ENCODE measurements at regions not wholly inside any gene's neighbourhood (a gene's known extent, or its start where the extent isn't known, plus 50 kb on each side); places are given as distances from the start of the nearest gene placed in this dataset.

GRCh38 chr16:63806794-63807506 is 1314.9 kb downstream of the CDH11 start:
- no peak for DNase-seq (ENCODE audit: low read depth)
- TF ChIP-seq POLR2A (IDR thresholded peaks at IDR 0.05; ENCODE audit: extremely low read depth, insufficient read length) (no peak), CTCF (IDR thresholded peaks at IDR 0.05; ENCODE audit: low read depth, low read length) (no peak), MAX (IDR thresholded peaks at IDR 0.05; ENCODE audit: low read depth, low read length) (no peak), MYC (IDR thresholded peaks at IDR 0.05; ENCODE audit: low read depth, low read length) (no peak)
- H3K4me3 ChIP-seq (ENCODE audit: low read depth, low read length): no peak overlapping the region

- no peak overlapping the region for H3K4me3 ChIP-seq (ENCODE audit: low read depth, low read length)
- no peak for TF ChIP-seq CTCF (IDR thresholded peaks at IDR 0.05; ENCODE audit: low read depth, low read length)
- no peak for TF ChIP-seq POLR2A (IDR thresholded peaks at IDR 0.05; ENCODE audit: extremely low read depth, insufficient read length)
- no peak for TF ChIP-seq MAX (IDR thresholded peaks at IDR 0.05; ENCODE audit: low read depth, low read length)
- no peak for TF ChIP-seq MYC (IDR thresholded peaks at IDR 0.05; ENCODE audit: low read depth, low read length)
- DNase-seq (ENCODE audit: low read depth): no peak
Measured at GRCh38 chr16:63804126-63804525, 1317.7 kb downstream of the CDH11 start.

- TF ChIP-seq MAX (IDR thresholded peaks at IDR 0.05; ENCODE audit: low read depth, low read length) (no peak), CTCF (IDR thresholded peaks at IDR 0.05; ENCODE audit: low read depth, low read length) (peak; percentile 20)
- peak; percentile 29 for DNase-seq (ENCODE audit: low read depth)
- no peak overlapping the region for H3K4me3 ChIP-seq (ENCODE audit: low read depth, low read length)
Measured at GRCh38 chr16:63789603-63790002, 1332.3 kb downstream of the CDH11 start.

- TF ChIP-seq MAX (IDR thresholded peaks at IDR 0.05; ENCODE audit: low read depth, low read length): no peak
- no peak for TF ChIP-seq POLR2A (IDR thresholded peaks at IDR 0.05; ENCODE audit: extremely low read depth, insufficient read length)
- no peak for TF ChIP-seq MYC (IDR thresholded peaks at IDR 0.05; ENCODE audit: low read depth, low read length)
- TF ChIP-seq CTCF (IDR thresholded peaks at IDR 0.05; ENCODE audit: low read depth, low read length): no peak
- peak; percentile 19 for DNase-seq (ENCODE audit: low read depth)
- H3K4me3 ChIP-seq (ENCODE audit: low read depth, low read length): no peak overlapping the region
Measured at GRCh38 chr16:63787014-63787413, 1334.8 kb downstream of the CDH11 start.

- TF ChIP-seq MAX (IDR thresholded peaks at IDR 0.05; ENCODE audit: low read depth, low read length): no peak
- TF ChIP-seq CTCF (IDR thresholded peaks at IDR 0.05; ENCODE audit: low read depth, low read length): no peak
- TF ChIP-seq MYC (IDR thresholded peaks at IDR 0.05; ENCODE audit: low read depth, low read length): no peak
- no peak for TF ChIP-seq POLR2A (IDR thresholded peaks at IDR 0.05; ENCODE audit: extremely low read depth, insufficient read length)
- no peak for DNase-seq (ENCODE audit: low read depth)
- H3K4me3 ChIP-seq (ENCODE audit: low read depth, low read length): no peak overlapping the region
Measured at GRCh38 chr16:63785170-63785569, 1336.7 kb downstream of the CDH11 start.
